Neutrophil (primary cell): ENCODE measurements at regions not wholly inside any gene's neighbourhood (a gene's known extent, or its start where the extent isn't known, plus 50 kb on each side); places are given as distances from the start of the nearest gene placed in this dataset.

ENCODE experiments used
- H3K27ac ChIP-seq: fragments of 200-600 bp; sonication (generic); 2 replicates; pipeline ENCODE4 v1.5.1; 2016; ENCODE audit warnings: mild to moderate bottlenecking, moderate library complexity
- H3K27me3 ChIP-seq: fragments of 200-600 bp; sonication (generic); 2 replicates; pipeline ENCODE4 v1.6.0; 2016; ENCODE audit warnings: mild to moderate bottlenecking
- H3K36me3 ChIP-seq: fragments of 200-600 bp; sonication (generic); 2 replicates; pipeline ENCODE4 v1.5.1; 2017
- H3K4me1 ChIP-seq, 2 experiments: fragments of 200-600 bp in 1 of 2; sonication (generic) in 1 of 2; 1 replicate in 1 of 2; 2 replicates in 1 of 2; pipeline versions ENCODE4 v1.5.1 to v1.6.1; 2013 to 2016; ENCODE audit warnings: low read depth in 1 of 2, low read length in 1 of 2, mild to moderate bottlenecking in 1 of 2, moderate library complexity in 1 of 2; ENCODE audit not compliant: control insufficient read depth in 1 of 2, insufficient read depth in 1 of 2
- H3K4me3 ChIP-seq, 2 experiments: fragments of 200-600 bp in 1 of 2; sonication (generic) in 1 of 2; 1 replicate in 1 of 2; 2 replicates in 1 of 2; pipeline ENCODE4 v1.5.1; 2013 to 2016; ENCODE audit warnings: low read depth in 1 of 2, low read length in 1 of 2, mild to moderate bottlenecking in 1 of 2, moderate library complexity in 1 of 2
- H3K9me3 ChIP-seq: fragments of 200-600 bp; sonication (generic); 2 replicates; pipeline ENCODE4 v1.5.1; 2016
- TF ChIP-seq, protein P1 (sequence below): fragments of 200-600 bp; sonication (generic); IDR thresholded peaks from 2 replicates; pipeline ENCODE4 v1.5.1; 2016; ENCODE audit warnings: antibody characterized with exemption

DNA sequence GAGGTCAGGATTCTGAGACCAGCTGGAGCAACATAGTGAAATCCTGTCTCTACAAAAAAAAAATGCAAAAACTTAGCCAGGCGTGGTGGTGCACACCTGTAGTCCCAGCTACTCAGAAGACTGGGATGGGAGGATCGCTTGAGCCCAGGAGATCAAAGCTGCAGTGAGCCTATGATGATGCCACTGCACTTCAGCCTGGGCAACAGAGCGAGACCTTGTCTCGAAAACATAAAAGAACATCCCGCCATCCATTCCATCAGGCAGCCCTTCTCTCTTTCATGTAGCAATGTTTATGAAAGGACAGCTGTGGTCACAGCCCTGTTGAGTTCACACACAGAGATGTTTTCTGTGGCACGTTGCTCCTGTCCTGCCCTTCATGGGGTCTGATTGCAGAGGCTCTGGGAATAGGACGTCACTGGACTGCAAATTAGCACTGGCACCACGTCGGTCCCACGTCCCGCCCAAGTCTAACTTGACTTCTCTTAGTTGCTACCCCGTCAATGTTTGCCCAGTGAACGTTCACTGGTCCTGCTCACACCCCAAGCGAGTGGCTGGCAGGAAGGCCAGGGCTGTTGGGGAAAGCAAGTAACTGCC, 64.5 kb upstream of the MYL10 start:
- Histone ChIP-seq H3K36me3 (no peaks in the 10 kb centered on the region), H3K27ac (no peak overlapping the region), H3K4me3 (no peak overlapping the region), H3K9me3 (no peaks in the 10 kb centered on the region), H3K4me1 (peaks cover 12% of the 10 kb centered on the region in 2 experiments), H3K27me3 (no peaks in the 10 kb centered on the region)
- TF ChIP-seq, protein P1, sequence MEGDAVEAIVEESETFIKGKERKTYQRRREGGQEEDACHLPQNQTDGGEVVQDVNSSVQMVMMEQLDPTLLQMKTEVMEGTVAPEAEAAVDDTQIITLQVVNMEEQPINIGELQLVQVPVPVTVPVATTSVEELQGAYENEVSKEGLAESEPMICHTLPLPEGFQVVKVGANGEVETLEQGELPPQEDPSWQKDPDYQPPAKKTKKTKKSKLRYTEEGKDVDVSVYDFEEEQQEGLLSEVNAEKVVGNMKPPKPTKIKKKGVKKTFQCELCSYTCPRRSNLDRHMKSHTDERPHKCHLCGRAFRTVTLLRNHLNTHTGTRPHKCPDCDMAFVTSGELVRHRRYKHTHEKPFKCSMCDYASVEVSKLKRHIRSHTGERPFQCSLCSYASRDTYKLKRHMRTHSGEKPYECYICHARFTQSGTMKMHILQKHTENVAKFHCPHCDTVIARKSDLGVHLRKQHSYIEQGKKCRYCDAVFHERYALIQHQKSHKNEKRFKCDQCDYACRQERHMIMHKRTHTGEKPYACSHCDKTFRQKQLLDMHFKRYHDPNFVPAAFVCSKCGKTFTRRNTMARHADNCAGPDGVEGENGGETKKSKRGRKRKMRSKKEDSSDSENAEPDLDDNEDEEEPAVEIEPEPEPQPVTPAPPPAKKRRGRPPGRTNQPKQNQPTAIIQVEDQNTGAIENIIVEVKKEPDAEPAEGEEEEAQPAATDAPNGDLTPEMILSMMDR = no peak

DNA sequence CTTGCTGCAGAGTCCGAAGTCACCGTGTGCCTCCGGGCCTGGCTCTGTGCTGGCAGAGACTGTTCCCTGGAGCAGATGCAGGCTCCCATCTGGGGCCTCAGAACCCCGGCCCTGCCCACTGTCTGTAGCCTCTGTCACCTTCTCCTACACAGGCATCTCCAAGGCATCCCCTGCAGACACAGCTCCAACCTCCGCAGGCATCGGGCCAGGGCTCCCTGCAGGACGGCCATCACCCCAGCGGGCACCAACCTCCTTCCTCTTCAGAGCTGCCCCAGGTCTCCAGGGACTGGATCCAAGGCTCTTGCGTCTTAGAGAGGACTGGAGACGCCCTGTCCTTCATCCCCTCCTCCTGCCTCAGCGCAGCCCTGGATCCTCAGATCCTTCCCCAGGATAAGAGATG, 69.9 kb upstream of the MYL10 start:
- no peak overlapping the region for H3K27ac ChIP-seq
- no peaks in the 10 kb centered on the region for H3K36me3 ChIP-seq
- no peaks in the 10 kb centered on the region for H3K4me1 ChIP-seq
- H3K27me3 ChIP-seq = no peaks in the 10 kb centered on the region
- TF ChIP-seq, protein P1 = no peak
- no peak overlapping the region for H3K4me3 ChIP-seq
- no peaks in the 10 kb centered on the region for H3K9me3 ChIP-seq

DNA sequence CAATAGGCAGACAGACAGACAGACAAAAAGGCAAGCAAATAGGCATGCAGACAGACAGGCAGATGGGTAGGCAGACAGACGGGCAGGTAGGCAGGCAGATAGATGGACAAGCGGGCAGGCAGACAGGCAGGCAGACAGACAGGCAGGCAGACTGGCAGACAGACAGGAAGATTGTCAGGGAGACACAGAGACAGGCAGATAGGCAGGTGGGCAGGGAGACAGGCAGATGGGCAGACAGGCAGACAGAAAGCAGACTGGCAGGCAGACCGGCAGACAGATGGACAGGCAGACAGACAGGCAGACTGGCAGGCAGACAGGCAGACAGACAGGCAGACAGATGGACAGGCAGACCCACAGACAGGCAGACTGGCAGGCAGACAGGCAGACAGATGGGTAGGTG, 70.3 kb upstream of the MYL10 start:
- TF ChIP-seq, protein P1 = no peak

DNA sequence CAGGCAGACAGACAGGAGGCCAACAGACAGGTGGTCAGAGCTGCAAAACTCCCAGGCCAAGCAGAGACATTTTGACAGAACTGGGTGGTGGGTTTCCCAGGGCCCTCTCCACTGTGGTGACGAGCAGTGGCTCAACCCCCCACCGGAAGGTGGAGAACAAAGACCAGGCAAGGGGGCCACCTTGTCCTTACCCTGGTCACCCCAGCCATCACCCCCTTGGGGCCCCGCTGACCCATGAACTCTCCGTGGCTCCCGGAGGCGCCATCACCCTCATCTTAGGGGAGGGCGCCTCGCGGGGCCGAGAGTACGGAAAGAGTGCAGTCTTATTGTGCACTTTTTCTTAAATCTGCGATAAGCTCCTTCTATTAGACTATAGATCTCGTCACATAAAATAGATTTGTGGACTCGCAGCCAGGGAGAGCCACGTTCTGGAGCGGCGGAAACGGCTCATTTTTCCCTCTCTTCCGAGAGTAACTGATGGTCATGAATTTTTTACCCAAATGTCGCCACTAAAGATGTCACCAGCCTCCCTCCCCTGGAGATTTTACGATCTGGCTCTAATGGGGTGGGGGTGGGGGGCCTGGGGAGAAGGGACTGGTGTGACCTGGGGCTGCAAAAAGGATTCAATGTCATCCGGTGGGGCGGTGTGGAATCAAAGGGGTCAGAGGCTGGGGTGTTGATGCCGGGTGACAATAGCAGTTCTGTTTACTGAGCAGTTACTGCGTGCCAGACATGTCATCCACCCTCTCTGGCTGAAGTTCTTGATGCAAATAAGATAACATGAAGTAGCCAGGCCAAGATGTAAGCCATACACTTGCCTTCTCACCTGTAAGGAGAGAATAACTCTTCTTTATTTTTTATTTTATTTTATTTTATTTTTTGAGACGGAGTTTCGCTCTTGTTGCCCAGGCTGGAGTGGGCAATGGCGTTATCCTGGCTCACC, 71.1 kb upstream of the MYL10 start:
- Histone ChIP-seq H3K4me1 (no peaks in the 10 kb centered on the region), H3K27ac (no peak overlapping the region), H3K36me3 (no peaks in the 10 kb centered on the region), H3K27me3 (no peaks in the 10 kb centered on the region), H3K4me3 (no peak overlapping the region), H3K9me3 (no peaks in the 10 kb centered on the region)
- TF ChIP-seq, protein P1 = no peak

More for the DNA sequence above, 70.3 kb upstream of the MYL10 start:
- H3K4me1 ChIP-seq = no peaks in the 10 kb centered on the region
- H3K36me3 ChIP-seq = no peaks in the 10 kb centered on the region
- H3K27me3 ChIP-seq = no peaks in the 10 kb centered on the region
- no peaks in the 10 kb centered on the region for H3K9me3 ChIP-seq
- no peak overlapping the region for H3K4me3 ChIP-seq
- no peak overlapping the region for H3K27ac ChIP-seq

DNA sequence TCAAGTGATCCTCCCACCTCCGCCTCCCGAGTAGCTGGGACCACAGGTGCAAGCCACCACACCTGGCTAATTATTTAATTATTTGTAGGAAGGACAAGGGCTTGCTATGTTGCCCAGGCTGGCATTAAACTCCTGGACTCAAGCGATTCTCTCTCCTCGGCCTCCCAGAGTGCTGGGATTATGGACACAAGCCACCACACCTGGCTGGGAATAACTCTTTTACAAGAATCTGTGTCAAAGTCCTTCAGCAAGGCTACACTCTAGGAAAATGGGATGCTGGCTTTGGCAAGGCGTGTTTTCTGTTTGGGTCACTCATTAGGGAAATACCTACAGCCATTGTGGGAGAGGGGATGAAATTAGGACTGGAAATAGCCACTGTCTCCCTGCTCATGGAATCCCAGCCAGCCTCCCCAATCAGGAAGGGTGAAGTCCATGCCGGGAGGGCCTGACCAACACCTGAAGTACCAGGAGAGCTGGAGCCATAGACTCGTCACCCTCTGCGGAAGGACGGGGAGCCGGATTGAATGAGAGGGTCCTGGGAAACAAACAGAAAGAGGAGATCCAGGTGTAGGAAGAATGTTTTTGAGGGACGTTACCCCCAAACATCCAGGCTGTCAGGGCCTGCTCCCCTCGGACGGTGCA, 72.2 kb upstream of the MYL10 start:
- Histone ChIP-seq H3K4me3 (no peak overlapping the region), H3K27me3 (no peaks in the 10 kb centered on the region), H3K27ac (no peak overlapping the region), H3K4me1 (peaks cover 0 to 4% of the 10 kb centered on the region in 2 experiments), H3K36me3 (no peaks in the 10 kb centered on the region), H3K9me3 (no peaks in the 10 kb centered on the region)
- TF ChIP-seq, protein P1 = no peak
